Trophoblast cell (in vitro differentiated cells and primary cell): ENCODE measurements at regions not wholly inside any gene's neighbourhood (a gene's known extent, or its start where the extent isn't known, plus 50 kb on each side); places are given as distances from the start of the nearest gene placed in this dataset.

Experiments
- DNase-seq, 2 donors: peaks; one replicate each; pipeline ENCODE4 v3.0.0-alpha.2; 2016
- H2AFZ ChIP-seq: 2 replicates; pipeline ENCODE4 v1.6.1; 2013; ENCODE audit warnings: low read length, moderate library complexity, mild to moderate bottlenecking; ENCODE audit not compliant: insufficient read depth, poor library complexity
- H2AK5ac ChIP-seq: 2 replicates; pipeline ENCODE4 v1.6.1; 2013; ENCODE audit warnings: mild to moderate bottlenecking, low read length
- H2BK120ac ChIP-seq: 2 replicates; pipeline ENCODE4 v1.6.1; 2013; ENCODE audit warnings: low read length, mild to moderate bottlenecking, moderate library complexity; ENCODE audit not compliant: insufficient read depth, poor library complexity
- H2BK12ac ChIP-seq: 2 replicates; pipeline ENCODE4 v1.6.1; 2013; ENCODE audit warnings: mild to moderate bottlenecking, low read length, moderate library complexity
- H2BK5ac ChIP-seq: 2 replicates; pipeline ENCODE4 v1.6.1; 2013; ENCODE audit warnings: low read length, low read depth, moderate library complexity, mild to moderate bottlenecking; ENCODE audit not compliant: poor library complexity
- H3K14ac ChIP-seq: 2 replicates; pipeline ENCODE4 v1.6.1; 2013; ENCODE audit warnings: mild to moderate bottlenecking, low read length
- H3K18ac ChIP-seq: 2 replicates; pipeline ENCODE4 v1.6.1; 2013; ENCODE audit warnings: mild to moderate bottlenecking, low read length
- H3K23ac ChIP-seq: 2 replicates; pipeline ENCODE4 v1.6.1; 2013; ENCODE audit warnings: low read length
- H3K27ac ChIP-seq: 2 replicates; pipeline ENCODE4 v1.5.1; 2013; ENCODE audit warnings: low read depth, mild to moderate bottlenecking, inconsistent platforms, low read length, moderate library complexity
- H3K27me3 ChIP-seq: 2 replicates; pipeline ENCODE4 v1.6.1; 2013; ENCODE audit warnings: inconsistent platforms, mild to moderate bottlenecking, low read length, moderate library complexity; ENCODE audit not compliant: insufficient read depth
- H3K36me3 ChIP-seq, 2 experiments: 1 replicate in 1 of 2; 2 replicates in 1 of 2; pipeline ENCODE4 v1.6.1; 2013; ENCODE audit warnings: low read length in 2 of 2, mild to moderate bottlenecking in 2 of 2, moderate library complexity in 1 of 2; ENCODE audit not compliant: insufficient read depth in 2 of 2, control insufficient read depth in 1 of 2
- H3K4ac ChIP-seq: 2 replicates; pipeline ENCODE4 v1.6.1; 2013; ENCODE audit warnings: low read depth, mild to moderate bottlenecking, low read length, moderate library complexity
- H3K4me1 ChIP-seq, 2 experiments: 1 replicate in 1 of 2; 2 replicates in 1 of 2; pipeline ENCODE4 v1.6.1; 2013; ENCODE audit warnings: low read length in 2 of 2, mild to moderate bottlenecking in 2 of 2, moderate library complexity in 1 of 2; ENCODE audit not compliant: insufficient read depth in 2 of 2, control insufficient read depth in 1 of 2
- H3K4me2 ChIP-seq: 2 replicates; pipeline ENCODE4 v1.6.1; 2013; ENCODE audit warnings: inconsistent platforms, mild to moderate bottlenecking, low read length, moderate library complexity
- H3K4me3 ChIP-seq: 2 replicates; pipeline ENCODE4 v1.5.1; 2013; ENCODE audit warnings: mild to moderate bottlenecking, low read depth, low read length, inconsistent platforms
- H3K79me1 ChIP-seq: one replicate; pipeline ENCODE4 v1.6.1; 2013; ENCODE audit warnings: low read length
- H3K79me2 ChIP-seq: 2 replicates; pipeline ENCODE4 v1.6.1; 2013; ENCODE audit warnings: low read length, mild to moderate bottlenecking; ENCODE audit not compliant: control insufficient read depth, insufficient read depth, poor library complexity
- H3K9ac ChIP-seq: 2 replicates; pipeline ENCODE4 v1.6.1; 2013; ENCODE audit warnings: mild to moderate bottlenecking, low read length
- H3K9me3 ChIP-seq: 2 replicates; pipeline ENCODE4 v1.6.1; 2013; ENCODE audit warnings: low read depth, mild to moderate bottlenecking, control low read depth, inconsistent platforms, low read length; ENCODE audit not compliant: insufficient read depth
- H4K12ac ChIP-seq: 2 replicates; pipeline ENCODE4 v1.6.1; 2013; ENCODE audit warnings: low read depth, mild to moderate bottlenecking, low read length, moderate library complexity
- H4K8ac ChIP-seq: 2 replicates; pipeline ENCODE4 v1.6.1; 2013; ENCODE audit warnings: low read depth, mild to moderate bottlenecking, low read length, moderate library complexity
- H4K91ac ChIP-seq: one replicate; pipeline ENCODE4 v1.6.1; 2013; ENCODE audit warnings: low read depth, mild to moderate bottlenecking, low read length, moderate library complexity
- WGBS: extraction: QIAGEN DNeasy Blood & Tissue Kit; methylation state at CpG from one replicate; pipeline ENCODE4 v1.1.7; 2013; ENCODE audit warnings: missing lambda C conversion rate; ENCODE audit not compliant: insufficient read length, insufficient coverage; ENCODE audit errors: extremely low coverage; 5-methylcytosine and 5-hydroxymethylcytosine counted together

DNA sequence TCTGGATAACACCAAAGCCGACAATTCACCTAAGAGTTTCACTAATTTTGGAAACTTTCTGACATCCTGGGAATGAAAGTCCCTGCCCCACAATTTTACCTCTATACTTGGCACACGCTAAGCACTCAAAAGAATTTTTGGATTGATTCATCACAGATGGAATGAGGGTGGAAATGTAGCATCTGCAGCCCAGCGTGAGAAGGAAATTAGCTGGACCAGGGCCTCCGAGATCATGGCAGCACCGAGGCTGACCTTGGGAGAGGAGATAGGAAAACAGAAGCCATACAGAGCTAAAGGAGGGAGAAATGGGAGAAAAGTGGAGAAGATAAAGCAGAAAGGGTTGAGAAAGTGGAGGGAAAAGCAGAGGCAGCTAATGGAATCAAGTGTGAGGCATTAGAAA lies 606.6 kb upstream of the DPP6 start:
- no peaks in the 10 kb centered on the region for H3K4me1 ChIP-seq
- no peak for DNase-seq
- H3K27ac ChIP-seq: no peak overlapping the region
- H3K9me3 ChIP-seq: no peaks in the 10 kb centered on the region
- H2AFZ ChIP-seq: no peak overlapping the region
- no peak overlapping the region for H2BK5ac ChIP-seq
- no peak overlapping the region for H4K91ac ChIP-seq
- no peak overlapping the region for H3K4me2 ChIP-seq
- no peak overlapping the region for H4K8ac ChIP-seq
- no peak overlapping the region for H3K4me3 ChIP-seq
- no peak overlapping the region for H2BK12ac ChIP-seq
- no peak overlapping the region for H3K14ac ChIP-seq
- H4K12ac ChIP-seq: no peak overlapping the region
- no peak overlapping the region for H3K18ac ChIP-seq
- H2AK5ac ChIP-seq: no peak overlapping the region
- no peaks in the 10 kb centered on the region for H3K36me3 ChIP-seq
- no peak overlapping the region for H3K4ac ChIP-seq
- no peak overlapping the region for H3K9ac ChIP-seq
- H2BK120ac ChIP-seq: no peak overlapping the region
- no peaks in the 10 kb centered on the region for H3K27me3 ChIP-seq
- H3K23ac ChIP-seq: no peak overlapping the region
- no peaks in the 10 kb centered on the region for H3K79me1 ChIP-seq
- no CpG with 5 or more reads among the region's 5 CpGs for WGBS
- H3K79me2 ChIP-seq: no peaks in the 10 kb centered on the region

DNA sequence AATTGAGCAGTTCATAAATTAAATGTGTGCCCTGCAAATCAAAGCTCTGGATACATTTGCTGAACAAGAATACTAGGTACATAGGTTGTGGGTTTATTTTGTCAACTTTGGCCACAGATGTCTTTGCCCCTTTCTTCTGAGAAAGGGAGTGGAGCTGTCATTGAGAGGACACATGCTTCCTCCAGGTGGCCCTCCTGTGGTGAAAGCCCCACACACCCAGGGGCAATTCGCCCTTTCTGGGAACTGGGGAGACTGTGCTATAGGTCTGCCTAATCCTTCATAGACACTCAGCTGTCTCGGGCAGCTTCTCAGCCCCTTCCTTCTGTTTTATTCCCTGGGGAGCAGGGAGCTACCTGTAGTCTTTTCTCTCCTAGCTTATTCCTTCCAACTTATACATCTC lies 605.7 kb upstream of the DPP6 start:
- no peak overlapping the region for H3K4me3 ChIP-seq
- no peak overlapping the region for H2BK12ac ChIP-seq
- no peak overlapping the region for H3K9ac ChIP-seq
- no peaks in the 10 kb centered on the region for H3K9me3 ChIP-seq
- no peak overlapping the region for H2AK5ac ChIP-seq
- H4K8ac ChIP-seq: no peak overlapping the region
- no peaks in the 10 kb centered on the region for H3K36me3 ChIP-seq
- H3K27ac ChIP-seq: no peak overlapping the region
- H3K14ac ChIP-seq: no peak overlapping the region
- H3K27me3 ChIP-seq: no peaks in the 10 kb centered on the region
- no peak overlapping the region for H3K4me2 ChIP-seq
- H3K79me2 ChIP-seq: no peaks in the 10 kb centered on the region
- no peak overlapping the region for H4K91ac ChIP-seq
- H3K79me1 ChIP-seq: no peaks in the 10 kb centered on the region
- WGBS: no CpG with 5 or more reads among the region's 2 CpGs
- no peak overlapping the region for H4K12ac ChIP-seq
- no peak overlapping the region for H3K23ac ChIP-seq
- no peak overlapping the region for H2BK120ac ChIP-seq
- no peak overlapping the region for H2BK5ac ChIP-seq
- no peak for DNase-seq
- no peak overlapping the region for H3K18ac ChIP-seq
- no peaks in the 10 kb centered on the region for H3K4me1 ChIP-seq
- H2AFZ ChIP-seq: no peak overlapping the region
- no peak overlapping the region for H3K4ac ChIP-seq

DNA sequence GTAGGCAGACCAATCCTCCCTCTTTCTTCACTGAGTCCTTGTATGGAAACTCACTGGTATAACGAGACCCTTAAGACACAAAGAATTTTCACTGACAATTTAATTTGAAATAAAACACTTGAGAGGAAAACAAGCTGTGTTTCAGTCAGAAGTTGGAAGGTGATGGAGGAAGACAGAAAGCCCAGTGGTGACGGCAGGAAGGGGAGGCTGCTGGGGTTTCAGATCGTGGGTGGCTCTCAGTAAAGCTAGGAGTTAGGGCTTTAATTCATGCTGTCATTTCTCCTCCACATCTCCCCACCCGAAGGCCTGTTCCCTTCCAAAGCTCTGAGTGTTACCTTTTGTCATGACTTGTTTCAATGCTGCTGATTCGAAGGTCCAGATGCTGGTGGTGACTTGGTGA lies 605.2 kb upstream of the DPP6 start:
- no peak overlapping the region for H2BK120ac ChIP-seq
- no peaks in the 10 kb centered on the region for H3K36me3 ChIP-seq
- no peak overlapping the region for H3K4me2 ChIP-seq
- DNase-seq: no peak
- H2AK5ac ChIP-seq: no peak overlapping the region
- H2BK5ac ChIP-seq: no peak overlapping the region
- H2AFZ ChIP-seq: no peak overlapping the region
- no peak overlapping the region for H4K91ac ChIP-seq
- H3K27ac ChIP-seq: no peak overlapping the region
- no peaks in the 10 kb centered on the region for H3K27me3 ChIP-seq
- H3K23ac ChIP-seq: no peak overlapping the region
- H4K12ac ChIP-seq: no peak overlapping the region
- WGBS: no CpG with 5 or more reads among the region's 5 CpGs
- no peaks in the 10 kb centered on the region for H3K79me2 ChIP-seq
- H3K18ac ChIP-seq: no peak overlapping the region
- H2BK12ac ChIP-seq: no peak overlapping the region
- no peak overlapping the region for H3K9ac ChIP-seq
- H3K4me1 ChIP-seq: no peaks in the 10 kb centered on the region
- no peaks in the 10 kb centered on the region for H3K9me3 ChIP-seq
- H4K8ac ChIP-seq: no peak overlapping the region
- no peak overlapping the region for H3K4ac ChIP-seq
- no peaks in the 10 kb centered on the region for H3K79me1 ChIP-seq
- no peak overlapping the region for H3K4me3 ChIP-seq
- H3K14ac ChIP-seq: no peak overlapping the region

DNA sequence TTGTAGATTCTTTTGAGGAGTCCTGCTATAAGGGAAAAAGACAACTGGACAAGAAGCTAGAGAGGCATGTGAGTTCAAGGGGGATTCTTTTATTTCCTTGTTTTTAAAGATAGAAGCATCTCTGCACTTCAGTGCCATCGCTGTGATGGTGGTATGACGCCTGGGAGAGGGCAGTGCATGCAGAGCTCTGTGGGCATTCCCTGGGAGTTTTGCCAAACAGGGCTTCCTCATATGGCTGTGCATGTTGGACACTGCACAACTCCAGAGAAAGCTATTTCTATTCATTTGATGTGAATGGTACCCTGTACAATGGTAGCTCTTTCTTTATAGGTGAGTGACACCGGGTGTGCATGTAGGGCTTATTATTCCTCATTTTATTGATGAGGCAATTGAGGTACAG lies 599.5 kb upstream of the DPP6 start:
- no peak overlapping the region for H2BK5ac ChIP-seq
- no peak overlapping the region for H2AK5ac ChIP-seq
- H2BK120ac ChIP-seq: no peak overlapping the region
- no peak overlapping the region for H4K12ac ChIP-seq
- no peak overlapping the region for H2BK12ac ChIP-seq
- no peak overlapping the region for H3K23ac ChIP-seq
- no peak overlapping the region for H4K91ac ChIP-seq
- H3K79me1 ChIP-seq: no peaks in the 10 kb centered on the region
- no peak overlapping the region for H4K8ac ChIP-seq
- H3K4me3 ChIP-seq: no peak overlapping the region
- H3K36me3 ChIP-seq: no peaks in the 10 kb centered on the region
- H3K9ac ChIP-seq: no peak overlapping the region
- no peak for DNase-seq
- no peak overlapping the region for H2AFZ ChIP-seq
- no peak overlapping the region for H3K4ac ChIP-seq
- no peaks in the 10 kb centered on the region for H3K9me3 ChIP-seq
- H3K18ac ChIP-seq: no peak overlapping the region
- WGBS: no CpG with 5 or more reads among the region's 3 CpGs
- H3K4me1 ChIP-seq: no peaks in the 10 kb centered on the region
- no peaks in the 10 kb centered on the region for H3K79me2 ChIP-seq
- H3K27ac ChIP-seq: no peak overlapping the region
- H3K14ac ChIP-seq: no peak overlapping the region
- no peak overlapping the region for H3K4me2 ChIP-seq
- H3K27me3 ChIP-seq: no peaks in the 10 kb centered on the region
